ENCODE measurements at regions not wholly inside any gene's neighbourhood (a gene's known extent, or its start where the extent isn't known, plus 50 kb on each side); places are given as distances from the start of the nearest gene placed in this dataset.

GRCh38 chr4:165767671-165768070, 105.4 kb upstream of the TLL1 start:
- POLR2A ChIA-PET: no interaction called here
- intact Hi-C loops (cut with micrococcal nuclease; ENCODE audit: unreplicated experiment) (no loop called here), in situ Hi-C loops (cut with HindIII; ENCODE audit: low pct_unique_long_range_greater_than_20kb, low sequenced_read_pairs) (no loop called here)
- H3K27ac ChIP-seq (ENCODE audit: low read length): no peak overlapping the region
- H3K36me3 ChIP-seq (ENCODE audit: control insufficient read depth, insufficient read depth, low read length): no peaks in the 10 kb centered on the region
- no peaks in the 10 kb centered on the region for H3K4me1 ChIP-seq (ENCODE audit: control insufficient read depth, insufficient read depth, low read length)
- H3K4me3 ChIP-seq (ENCODE audit: low read depth in 2 of 2, low read length in 2 of 2): no peak overlapping the region
- ATAC-seq (no peak), DNase-seq (ENCODE audit: low read depth, low spot score) (no peak)
- TF ChIP-seq, protein P1, sequence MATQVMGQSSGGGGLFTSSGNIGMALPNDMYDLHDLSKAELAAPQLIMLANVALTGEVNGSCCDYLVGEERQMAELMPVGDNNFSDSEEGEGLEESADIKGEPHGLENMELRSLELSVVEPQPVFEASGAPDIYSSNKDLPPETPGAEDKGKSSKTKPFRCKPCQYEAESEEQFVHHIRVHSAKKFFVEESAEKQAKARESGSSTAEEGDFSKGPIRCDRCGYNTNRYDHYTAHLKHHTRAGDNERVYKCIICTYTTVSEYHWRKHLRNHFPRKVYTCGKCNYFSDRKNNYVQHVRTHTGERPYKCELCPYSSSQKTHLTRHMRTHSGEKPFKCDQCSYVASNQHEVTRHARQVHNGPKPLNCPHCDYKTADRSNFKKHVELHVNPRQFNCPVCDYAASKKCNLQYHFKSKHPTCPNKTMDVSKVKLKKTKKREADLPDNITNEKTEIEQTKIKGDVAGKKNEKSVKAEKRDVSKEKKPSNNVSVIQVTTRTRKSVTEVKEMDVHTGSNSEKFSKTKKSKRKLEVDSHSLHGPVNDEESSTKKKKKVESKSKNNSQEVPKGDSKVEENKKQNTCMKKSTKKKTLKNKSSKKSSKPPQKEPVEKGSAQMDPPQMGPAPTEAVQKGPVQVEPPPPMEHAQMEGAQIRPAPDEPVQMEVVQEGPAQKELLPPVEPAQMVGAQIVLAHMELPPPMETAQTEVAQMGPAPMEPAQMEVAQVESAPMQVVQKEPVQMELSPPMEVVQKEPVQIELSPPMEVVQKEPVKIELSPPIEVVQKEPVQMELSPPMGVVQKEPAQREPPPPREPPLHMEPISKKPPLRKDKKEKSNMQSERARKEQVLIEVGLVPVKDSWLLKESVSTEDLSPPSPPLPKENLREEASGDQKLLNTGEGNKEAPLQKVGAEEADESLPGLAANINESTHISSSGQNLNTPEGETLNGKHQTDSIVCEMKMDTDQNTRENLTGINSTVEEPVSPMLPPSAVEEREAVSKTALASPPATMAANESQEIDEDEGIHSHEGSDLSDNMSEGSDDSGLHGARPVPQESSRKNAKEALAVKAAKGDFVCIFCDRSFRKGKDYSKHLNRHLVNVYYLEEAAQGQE (IDR thresholded peaks at IDR 0.05; ENCODE audit: insufficient read depth in 1 of 2, low read depth in 2 of 2, low read length in 1 of 2): no peak
- TF ChIP-seq, protein P2, sequence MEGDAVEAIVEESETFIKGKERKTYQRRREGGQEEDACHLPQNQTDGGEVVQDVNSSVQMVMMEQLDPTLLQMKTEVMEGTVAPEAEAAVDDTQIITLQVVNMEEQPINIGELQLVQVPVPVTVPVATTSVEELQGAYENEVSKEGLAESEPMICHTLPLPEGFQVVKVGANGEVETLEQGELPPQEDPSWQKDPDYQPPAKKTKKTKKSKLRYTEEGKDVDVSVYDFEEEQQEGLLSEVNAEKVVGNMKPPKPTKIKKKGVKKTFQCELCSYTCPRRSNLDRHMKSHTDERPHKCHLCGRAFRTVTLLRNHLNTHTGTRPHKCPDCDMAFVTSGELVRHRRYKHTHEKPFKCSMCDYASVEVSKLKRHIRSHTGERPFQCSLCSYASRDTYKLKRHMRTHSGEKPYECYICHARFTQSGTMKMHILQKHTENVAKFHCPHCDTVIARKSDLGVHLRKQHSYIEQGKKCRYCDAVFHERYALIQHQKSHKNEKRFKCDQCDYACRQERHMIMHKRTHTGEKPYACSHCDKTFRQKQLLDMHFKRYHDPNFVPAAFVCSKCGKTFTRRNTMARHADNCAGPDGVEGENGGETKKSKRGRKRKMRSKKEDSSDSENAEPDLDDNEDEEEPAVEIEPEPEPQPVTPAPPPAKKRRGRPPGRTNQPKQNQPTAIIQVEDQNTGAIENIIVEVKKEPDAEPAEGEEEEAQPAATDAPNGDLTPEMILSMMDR (IDR thresholded peaks at IDR 0.05): no peak
- no peak for TF ChIP-seq TCF7L2 (IDR thresholded peaks at IDR 0.05; ENCODE audit: low read depth, low read length)
- no peak for TF ChIP-seq POLR2AphosphoS5 (IDR thresholded peaks at IDR 0.05; ENCODE audit: low read depth, low read length)
- TF ChIP-seq SIN3A (IDR thresholded peaks at IDR 0.05; ENCODE audit: borderline replicate concordance, insufficient read depth, low read depth, low read length): no peak
- CTCF ChIA-PET: no interaction called here
- BruUV-seq (replicated peaks): no TSS peak
- H3K27me3 ChIP-seq (ENCODE audit: control insufficient read depth, insufficient read depth, low read length): no peaks in the 10 kb centered on the region
- no peaks in the 10 kb centered on the region for H3K9me3 ChIP-seq (ENCODE audit: control insufficient read depth, insufficient read depth, low read depth, low read length)

GRCh38 chr4:165768281-165768680, 104.8 kb upstream of the TLL1 start:
- Histone ChIP-seq H3K27me3 (ENCODE audit: control insufficient read depth, insufficient read depth, low read length) (no peaks in the 10 kb centered on the region), H3K4me3 (ENCODE audit: low read depth in 2 of 2, low read length in 2 of 2) (no peak overlapping the region), H3K4me1 (ENCODE audit: control insufficient read depth, insufficient read depth, low read length) (no peaks in the 10 kb centered on the region), H3K36me3 (ENCODE audit: control insufficient read depth, insufficient read depth, low read length) (no peaks in the 10 kb centered on the region), H3K9me3 (ENCODE audit: control insufficient read depth, insufficient read depth, low read depth, low read length) (no peaks in the 10 kb centered on the region), H3K27ac (ENCODE audit: low read length) (no peak overlapping the region)
- no TSS peak for BruUV-seq (replicated peaks)
- intact Hi-C loops (cut with micrococcal nuclease; ENCODE audit: unreplicated experiment): no loop called here
- no peak for DNase-seq (ENCODE audit: low read depth, low spot score)
- ChIA-PET POLR2A (no interaction called here), CTCF (no interaction called here)
- TF ChIP-seq POLR2AphosphoS5 (IDR thresholded peaks at IDR 0.05; ENCODE audit: low read depth, low read length) (no peak), SIN3A (IDR thresholded peaks at IDR 0.05; ENCODE audit: borderline replicate concordance, insufficient read depth, low read depth, low read length) (no peak), TCF7L2 (IDR thresholded peaks at IDR 0.05; ENCODE audit: low read depth, low read length) (no peak)
- TF ChIP-seq, protein P2 (IDR thresholded peaks at IDR 0.05): no peak
- TF ChIP-seq, protein P1 (IDR thresholded peaks at IDR 0.05; ENCODE audit: insufficient read depth in 1 of 2, low read depth in 2 of 2, low read length in 1 of 2): no peak
- in situ Hi-C loops (cut with HindIII; ENCODE audit: low pct_unique_long_range_greater_than_20kb, low sequenced_read_pairs): no loop called here
- no peak for ATAC-seq
